ENCODE measurements at regions not wholly inside any gene's neighbourhood (a gene's known extent, or its start where the extent isn't known, plus 50 kb on each side); places are given as distances from the start of the nearest gene placed in this dataset.

GRCh38 chr7:45479781-45480180 is 94.4 kb upstream of the ADCY1 start:
- DNase-seq: no peak
- intact Hi-C loops (cut with DNase I): no loop called here

- no peak for DNase-seq
- intact Hi-C loops (cut with DNase I): no loop called here
Observed at GRCh38 chr7:45482451-45482850, 91.7 kb upstream of the ADCY1 start.

GRCh38 chr7:45484094-45484493 is 90.1 kb upstream of the ADCY1 start:
- intact Hi-C loops (cut with DNase I): no loop called here
- DNase-seq: no peak

GRCh38 chr7:45486575-45486974 is 87.6 kb upstream of the ADCY1 start:
- DNase-seq: no peak
- intact Hi-C loops (cut with DNase I): no loop called here

GRCh38 chr7:45494885-45495284 is 79.3 kb upstream of the ADCY1 start:
- no peak for DNase-seq
- intact Hi-C loops (cut with DNase I): no loop called here

GRCh38 chr7:45495618-45496017 is 78.5 kb upstream of the ADCY1 start:
- intact Hi-C loops (cut with DNase I): no loop called here
- no peak for DNase-seq

GRCh38 chr7:45500257-45500656 is 73.9 kb upstream of the ADCY1 start:
- no peak for DNase-seq
- intact Hi-C loops (cut with DNase I): no loop called here

GRCh38 chr7:45501791-45502190 is 72.4 kb upstream of the ADCY1 start:
- intact Hi-C loops (cut with DNase I): no loop called here

GRCh38 chr7:45506059-45506458 is 68.1 kb upstream of the ADCY1 start:
- intact Hi-C loops (cut with DNase I): no loop called here
- no peak for DNase-seq

More at GRCh38 chr7:45501791-45502190, 72.4 kb upstream of the ADCY1 start:
- DNase-seq: no peak

GRCh38 chr7:45509222-45509621 is 64.9 kb upstream of the ADCY1 start:
- intact Hi-C loops (cut with DNase I): no loop called here
- no peak for DNase-seq

- no peak for DNase-seq
- intact Hi-C loops (cut with DNase I): no loop called here
Observed at GRCh38 chr7:45511721-45512597, 62.2 kb upstream of the ADCY1 start.

GRCh38 chr7:45514944-45515343 is 59.2 kb upstream of the ADCY1 start:
- no peak for DNase-seq
- intact Hi-C loops (cut with DNase I): no loop called here

GRCh38 chr7:45515346-45515745 is 58.8 kb upstream of the ADCY1 start:
- no peak for DNase-seq
- intact Hi-C loops (cut with DNase I): no loop called here
